ENCODE measurements at regions not wholly inside any gene's neighbourhood (a gene's known extent, or its start where the extent isn't known, plus 50 kb on each side); places are given as distances from the start of the nearest gene placed in this dataset.

DNA sequence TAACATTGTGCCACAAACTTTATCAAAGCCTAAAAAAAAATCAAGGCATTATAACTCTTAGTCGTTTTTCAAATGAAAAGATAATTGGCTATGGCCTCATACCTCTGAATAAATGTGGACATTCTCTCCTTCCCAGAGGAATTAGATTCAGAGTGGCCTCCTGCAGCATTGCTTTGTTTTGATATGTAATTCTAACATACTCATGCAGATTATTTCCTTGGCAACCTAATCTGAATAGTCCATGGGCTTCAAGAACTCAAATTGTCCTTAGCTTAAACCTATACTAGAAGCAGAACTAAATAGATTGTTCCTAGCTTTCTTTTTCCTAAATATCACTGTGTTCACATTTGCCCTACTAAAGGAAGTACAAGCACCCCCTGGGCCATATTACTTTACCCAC, 1146.9 kb downstream of the OLFM4 start:
- no peaks in the 10 kb centered on the region for H3K4me1 ChIP-seq (ENCODE audit: insufficient read depth, low read length)
- TF ChIP-seq, protein P1, sequence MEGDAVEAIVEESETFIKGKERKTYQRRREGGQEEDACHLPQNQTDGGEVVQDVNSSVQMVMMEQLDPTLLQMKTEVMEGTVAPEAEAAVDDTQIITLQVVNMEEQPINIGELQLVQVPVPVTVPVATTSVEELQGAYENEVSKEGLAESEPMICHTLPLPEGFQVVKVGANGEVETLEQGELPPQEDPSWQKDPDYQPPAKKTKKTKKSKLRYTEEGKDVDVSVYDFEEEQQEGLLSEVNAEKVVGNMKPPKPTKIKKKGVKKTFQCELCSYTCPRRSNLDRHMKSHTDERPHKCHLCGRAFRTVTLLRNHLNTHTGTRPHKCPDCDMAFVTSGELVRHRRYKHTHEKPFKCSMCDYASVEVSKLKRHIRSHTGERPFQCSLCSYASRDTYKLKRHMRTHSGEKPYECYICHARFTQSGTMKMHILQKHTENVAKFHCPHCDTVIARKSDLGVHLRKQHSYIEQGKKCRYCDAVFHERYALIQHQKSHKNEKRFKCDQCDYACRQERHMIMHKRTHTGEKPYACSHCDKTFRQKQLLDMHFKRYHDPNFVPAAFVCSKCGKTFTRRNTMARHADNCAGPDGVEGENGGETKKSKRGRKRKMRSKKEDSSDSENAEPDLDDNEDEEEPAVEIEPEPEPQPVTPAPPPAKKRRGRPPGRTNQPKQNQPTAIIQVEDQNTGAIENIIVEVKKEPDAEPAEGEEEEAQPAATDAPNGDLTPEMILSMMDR (IDR thresholded peaks at IDR 0.05; ENCODE audit: insufficient read depth, low read depth, low read length): no peak
- no peak for TF ChIP-seq EZH2 (IDR thresholded peaks at IDR 0.05; ENCODE audit: insufficient read depth, low read length)
- Mint-ChIP-seq H3K4me3 (ENCODE audit: unreplicated experiment) (no peak overlapping the region), H3K36me3 (ENCODE audit: low read depth, unreplicated experiment) (no peaks in the 10 kb centered on the region), H3K9me3 (ENCODE audit: unreplicated experiment) (no peaks in the 10 kb centered on the region), H3K4me1 (ENCODE audit: low read depth, unreplicated experiment) (no peaks in the 10 kb centered on the region), H3K27me3 (ENCODE audit: low read depth, unreplicated experiment) (no peaks in the 10 kb centered on the region), H3K27ac (ENCODE audit: unreplicated experiment) (no peak overlapping the region)
- H3K27ac ChIP-seq (ENCODE audit: low read depth, low read length): no peak overlapping the region
- H3K9ac ChIP-seq (ENCODE audit: low read length): no peak overlapping the region
- no peaks in the 10 kb centered on the region for H3K79me2 ChIP-seq (ENCODE audit: insufficient read depth, low read length)
- no peak overlapping the region for H3K4me3 ChIP-seq (ENCODE audit: insufficient read depth, low read depth, low read length)
- no peak overlapping the region for H2AFZ ChIP-seq (ENCODE audit: low read depth, low read length)
- no peaks in the 10 kb centered on the region for H3K36me3 ChIP-seq (ENCODE audit: insufficient read depth, low read length)
- no peak overlapping the region for H3K4me2 ChIP-seq (ENCODE audit: low read length)
- no peaks in the 10 kb centered on the region for H3K27me3 ChIP-seq (ENCODE audit: insufficient read depth, low read length)
- no peak for FAIRE-seq
- no peaks in the 10 kb centered on the region for H4K20me1 ChIP-seq (ENCODE audit: insufficient read depth, low read length)
- no peak for DNase-seq (ENCODE audit: low read depth)
- H3K9me3 ChIP-seq (ENCODE audit: insufficient read depth, low read depth, low read length): no peaks in the 10 kb centered on the region

DNA sequence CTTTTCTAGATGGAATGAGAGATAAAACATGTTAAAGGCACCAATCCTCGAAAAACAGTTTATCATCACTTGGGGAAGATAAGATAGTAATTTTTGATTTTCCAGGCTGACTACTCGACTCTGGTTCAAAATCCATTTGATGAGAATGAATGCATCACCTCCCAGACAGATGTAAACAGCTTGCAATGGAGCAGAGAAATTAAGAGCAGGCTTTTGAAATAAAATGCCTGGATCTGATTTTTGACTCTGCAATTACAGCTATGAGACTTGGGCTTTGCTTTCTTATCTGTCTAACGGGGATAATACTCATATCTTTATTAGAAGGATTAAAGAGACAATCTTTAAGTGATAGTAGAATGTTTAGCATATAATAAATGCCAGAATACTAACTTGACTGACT, 1148.9 kb downstream of the OLFM4 start:
- H4K20me1 ChIP-seq (ENCODE audit: insufficient read depth, low read length): no peaks in the 10 kb centered on the region
- no peak for TF ChIP-seq EZH2 (IDR thresholded peaks at IDR 0.05; ENCODE audit: insufficient read depth, low read length)
- TF ChIP-seq, protein P1 (IDR thresholded peaks at IDR 0.05; ENCODE audit: insufficient read depth, low read depth, low read length): no peak
- no peaks in the 10 kb centered on the region for H3K79me2 ChIP-seq (ENCODE audit: insufficient read depth, low read length)
- no peak overlapping the region for H3K27ac Mint-ChIP-seq (ENCODE audit: unreplicated experiment)
- no peaks in the 10 kb centered on the region for H3K9me3 Mint-ChIP-seq (ENCODE audit: unreplicated experiment)
- H3K27me3 ChIP-seq (ENCODE audit: insufficient read depth, low read length): no peaks in the 10 kb centered on the region
- no peaks in the 10 kb centered on the region for H3K9me3 ChIP-seq (ENCODE audit: insufficient read depth, low read depth, low read length)
- no peak overlapping the region for H2AFZ ChIP-seq (ENCODE audit: low read depth, low read length)
- H3K9ac ChIP-seq (ENCODE audit: low read length): no peak overlapping the region
- no peaks in the 10 kb centered on the region for H3K4me1 ChIP-seq (ENCODE audit: insufficient read depth, low read length)
- FAIRE-seq (no peak), DNase-seq (ENCODE audit: low read depth) (no peak)
- H3K4me1 Mint-ChIP-seq (ENCODE audit: low read depth, unreplicated experiment): no peaks in the 10 kb centered on the region
- H3K4me3 ChIP-seq (ENCODE audit: insufficient read depth, low read depth, low read length): no peak overlapping the region
- no peak overlapping the region for H3K4me2 ChIP-seq (ENCODE audit: low read length)
- no peaks in the 10 kb centered on the region for H3K36me3 ChIP-seq (ENCODE audit: insufficient read depth, low read length)
- H3K27me3 Mint-ChIP-seq (ENCODE audit: low read depth, unreplicated experiment): no peaks in the 10 kb centered on the region
- H3K36me3 Mint-ChIP-seq (ENCODE audit: low read depth, unreplicated experiment): no peaks in the 10 kb centered on the region
- H3K27ac ChIP-seq (ENCODE audit: low read depth, low read length): no peak overlapping the region
- H3K4me3 Mint-ChIP-seq (ENCODE audit: unreplicated experiment): no peak overlapping the region

DNA sequence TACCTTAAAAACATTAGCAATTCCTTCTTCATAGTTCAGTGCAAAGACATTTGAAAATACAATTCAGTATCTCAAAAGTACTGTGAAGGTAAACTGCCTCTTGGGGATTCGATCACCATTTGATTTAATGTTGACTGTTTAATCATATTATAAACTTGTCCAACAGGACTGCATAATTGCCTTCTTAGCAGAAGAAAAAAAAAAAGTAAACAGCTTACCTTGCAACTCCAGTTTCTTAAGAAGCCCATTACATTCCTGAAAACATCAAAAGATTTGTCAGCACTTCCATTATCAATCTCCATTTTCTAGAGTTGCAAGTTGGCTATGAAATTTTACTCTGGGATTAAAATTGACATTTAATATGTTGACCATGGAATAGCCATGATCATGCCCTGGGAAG, 1154.6 kb downstream of the OLFM4 start:
- H3K4me3 Mint-ChIP-seq (ENCODE audit: unreplicated experiment): no peak overlapping the region
- FAIRE-seq (no peak), DNase-seq (ENCODE audit: low read depth) (no peak)
- Histone ChIP-seq H3K4me2 (ENCODE audit: low read length) (no peak overlapping the region), H3K9me3 (ENCODE audit: insufficient read depth, low read depth, low read length) (no peaks in the 10 kb centered on the region), H3K27me3 (ENCODE audit: insufficient read depth, low read length) (no peaks in the 10 kb centered on the region), H2AFZ (ENCODE audit: low read depth, low read length) (no peak overlapping the region), H3K4me3 (ENCODE audit: insufficient read depth, low read depth, low read length) (no peak overlapping the region), H3K4me1 (ENCODE audit: insufficient read depth, low read length) (no peaks in the 10 kb centered on the region), H3K79me2 (ENCODE audit: insufficient read depth, low read length) (no peaks in the 10 kb centered on the region), H3K36me3 (ENCODE audit: insufficient read depth, low read length) (no peaks in the 10 kb centered on the region), H4K20me1 (ENCODE audit: insufficient read depth, low read length) (no peaks in the 10 kb centered on the region), H3K9ac (ENCODE audit: low read length) (no peak overlapping the region), H3K27ac (ENCODE audit: low read depth, low read length) (no peak overlapping the region)
- no peak overlapping the region for H3K27ac Mint-ChIP-seq (ENCODE audit: unreplicated experiment)
- H3K4me1 Mint-ChIP-seq (ENCODE audit: low read depth, unreplicated experiment): no peaks in the 10 kb centered on the region
- TF ChIP-seq EZH2 (IDR thresholded peaks at IDR 0.05; ENCODE audit: insufficient read depth, low read length): no peak
- TF ChIP-seq, protein P1 (IDR thresholded peaks at IDR 0.05; ENCODE audit: insufficient read depth, low read depth, low read length): no peak
- no peaks in the 10 kb centered on the region for H3K36me3 Mint-ChIP-seq (ENCODE audit: low read depth, unreplicated experiment)
- H3K9me3 Mint-ChIP-seq (ENCODE audit: unreplicated experiment): no peaks in the 10 kb centered on the region
- H3K27me3 Mint-ChIP-seq (ENCODE audit: low read depth, unreplicated experiment): no peaks in the 10 kb centered on the region

All from astrocyte (in vitro differentiated cells and primary cell).